ENCODE measurements at regions not wholly inside any gene's neighbourhood (a gene's known extent, or its start where the extent isn't known, plus 50 kb on each side); places are given as distances from the start of the nearest gene placed in this dataset.
"Not testable (repeated sequence)": the region's sequence is repeated elsewhere in the genome, so short reads cannot be mapped to it uniquely, and the experiment has no call there.

DNA sequence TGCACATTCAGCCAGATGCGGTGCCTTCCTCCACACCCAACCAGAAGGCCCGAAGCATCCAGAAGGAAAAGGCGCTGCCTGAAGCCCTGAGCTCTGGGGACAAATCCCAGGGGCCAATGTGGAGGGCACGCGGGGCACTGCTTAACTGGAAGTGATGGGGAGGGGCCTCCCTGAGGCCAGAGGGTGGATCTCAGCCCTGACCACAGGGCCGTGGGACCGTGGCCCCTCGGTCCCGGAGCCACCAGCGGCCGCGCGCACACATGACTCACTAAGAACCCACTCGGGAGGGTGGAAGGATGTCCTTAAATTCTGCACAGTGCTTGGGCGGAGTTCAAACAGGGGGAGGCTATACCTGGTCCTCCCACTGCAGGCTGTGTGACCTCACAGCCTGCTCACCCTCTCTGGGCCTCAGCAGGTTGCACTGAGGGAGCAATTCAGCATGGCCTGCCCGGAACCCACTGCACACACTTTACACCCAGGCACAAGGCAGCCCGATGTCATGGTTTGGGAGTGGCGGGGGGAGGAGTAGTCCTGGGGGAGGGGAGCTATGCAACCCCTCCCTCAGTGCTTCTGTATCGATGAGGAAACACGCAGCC is 89.5 kb downstream of the RFLNA start:
- no peak for DNase-seq (ENCODE audit: low read depth)

DNA sequence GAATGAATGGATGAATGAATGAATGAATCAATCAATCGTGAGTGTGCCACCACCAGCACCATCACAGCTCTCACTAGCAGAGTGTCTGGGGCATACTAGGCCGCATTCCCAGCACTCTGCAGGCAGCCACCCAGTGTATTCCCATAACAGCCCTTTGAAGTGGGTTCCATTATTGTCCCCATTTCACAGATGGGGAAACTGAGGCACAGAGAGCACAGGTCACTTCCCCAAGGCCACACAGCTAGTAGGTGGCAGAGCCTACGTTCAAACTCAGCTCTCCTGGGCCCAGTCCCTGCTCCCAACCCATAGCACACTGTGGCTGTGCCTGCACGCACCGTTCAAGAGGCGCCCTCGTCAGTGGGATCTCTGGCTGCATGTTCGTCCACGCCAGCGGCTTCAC is 88.1 kb downstream of the RFLNA start:
- no peak for DNase-seq (ENCODE audit: low read depth)

DNA sequence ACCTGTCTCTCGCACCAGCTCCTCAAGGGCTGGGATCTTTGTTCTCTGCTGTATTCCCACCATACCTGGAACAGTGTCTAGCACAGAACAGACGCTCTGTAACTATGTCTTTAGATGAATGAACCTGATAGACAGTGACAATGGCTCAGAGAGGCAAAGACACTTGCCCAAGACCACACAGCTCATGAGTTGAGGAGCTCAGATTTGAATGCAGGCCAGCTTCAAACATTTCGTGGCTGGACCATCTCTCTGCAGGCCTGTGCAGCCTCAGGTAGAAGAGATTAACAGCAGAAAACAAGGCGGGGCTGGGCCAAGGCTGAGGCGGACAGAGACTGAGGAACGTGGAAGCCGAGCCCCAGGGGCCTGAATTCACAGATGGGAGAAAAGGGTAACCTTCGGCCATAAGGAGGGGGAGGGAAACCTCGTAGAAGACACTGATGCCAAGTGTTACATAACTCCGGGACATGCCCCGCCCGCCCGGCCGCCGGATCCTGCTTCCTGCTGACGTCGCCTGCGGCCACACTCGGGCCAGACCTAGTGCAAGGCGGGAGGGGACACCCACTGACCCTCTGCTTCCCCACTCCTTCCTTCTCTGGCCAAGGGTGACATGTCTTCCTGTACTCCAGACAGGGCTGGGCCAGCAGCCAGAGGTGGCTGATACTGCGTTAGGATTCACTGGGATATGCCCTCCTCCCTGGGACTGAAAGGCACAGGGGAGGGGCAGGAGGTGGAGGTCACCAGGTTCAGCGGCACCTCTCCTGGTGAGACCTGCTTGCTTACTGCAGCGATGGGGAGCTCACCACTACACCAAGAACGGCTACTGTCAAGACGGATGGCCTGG is 86.8 kb downstream of the RFLNA start:
- DNase-seq (ENCODE audit: low read depth), result no peak

DNA sequence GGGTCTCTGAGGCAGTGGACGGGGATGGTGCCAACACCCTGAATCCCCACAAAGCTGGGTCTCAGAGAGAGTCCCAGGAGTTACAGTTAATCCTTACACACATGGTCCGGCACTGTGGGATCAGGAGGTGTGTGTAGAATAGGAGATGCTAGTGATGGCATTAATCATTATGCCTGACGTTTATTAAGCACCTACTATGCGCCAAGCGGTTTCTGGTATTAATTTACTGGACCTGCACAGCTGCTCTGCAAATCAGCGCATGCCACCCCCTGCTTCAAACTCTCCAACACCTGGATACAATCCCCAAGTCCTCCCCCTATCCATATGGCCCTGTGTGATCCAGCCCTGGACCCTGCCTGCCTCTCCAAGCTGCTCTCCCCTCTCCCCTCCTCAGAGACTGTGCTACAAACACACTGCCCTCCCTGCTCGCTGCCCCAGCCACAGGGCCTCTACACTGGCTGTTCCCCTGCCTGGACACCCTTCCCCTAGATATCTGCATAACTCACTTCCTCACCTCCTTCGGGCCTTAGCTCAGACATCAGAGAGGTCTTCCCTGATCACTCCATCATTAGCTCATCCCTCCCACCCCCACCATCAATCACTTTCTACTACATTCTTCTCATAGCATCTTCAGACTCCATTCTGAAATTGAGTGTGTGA is 86.0 kb downstream of the RFLNA start:
- no peak for DNase-seq (ENCODE audit: low read depth)

DNA sequence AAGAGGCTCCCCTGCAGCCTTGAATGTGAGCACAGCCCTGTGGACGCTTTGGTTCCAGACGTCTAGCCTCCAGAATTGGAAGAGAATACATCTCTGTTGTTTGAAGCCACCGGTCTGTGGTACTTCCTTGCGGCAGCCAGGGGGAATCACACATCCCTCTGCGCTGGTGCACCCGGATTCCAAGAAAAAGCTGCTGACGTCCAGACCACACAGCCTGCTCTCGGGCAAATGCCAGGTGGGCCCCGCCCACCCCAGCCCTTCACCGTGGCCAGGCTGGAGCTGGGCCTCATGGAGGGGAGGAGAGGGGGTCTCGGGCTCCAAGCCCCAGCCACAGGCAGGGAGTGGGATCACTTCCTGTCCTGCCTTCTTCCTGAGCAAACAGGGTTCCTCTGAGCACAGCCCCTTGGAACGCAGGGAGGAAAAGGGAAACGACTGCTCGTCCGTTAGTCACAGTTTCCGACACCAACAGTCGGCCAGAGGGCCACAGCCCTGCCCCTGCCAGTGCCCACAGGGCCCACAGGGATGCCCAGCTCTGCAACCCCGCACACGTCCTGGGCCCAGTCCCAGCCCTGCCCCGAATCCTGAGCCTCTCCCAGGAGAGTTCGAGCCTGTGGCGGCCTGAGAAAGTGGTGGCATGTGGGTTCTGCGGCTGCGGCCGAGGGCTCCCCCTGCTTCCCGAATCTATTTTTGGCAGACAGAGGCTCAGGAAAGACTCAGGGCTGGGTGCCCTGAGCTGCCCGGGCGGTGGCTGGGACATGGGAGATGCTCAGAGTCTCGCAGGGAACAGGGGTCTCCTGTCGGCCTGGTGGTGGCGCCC is 85.3 kb downstream of the RFLNA start:
- no peak for DNase-seq (ENCODE audit: low read depth)

DNA sequence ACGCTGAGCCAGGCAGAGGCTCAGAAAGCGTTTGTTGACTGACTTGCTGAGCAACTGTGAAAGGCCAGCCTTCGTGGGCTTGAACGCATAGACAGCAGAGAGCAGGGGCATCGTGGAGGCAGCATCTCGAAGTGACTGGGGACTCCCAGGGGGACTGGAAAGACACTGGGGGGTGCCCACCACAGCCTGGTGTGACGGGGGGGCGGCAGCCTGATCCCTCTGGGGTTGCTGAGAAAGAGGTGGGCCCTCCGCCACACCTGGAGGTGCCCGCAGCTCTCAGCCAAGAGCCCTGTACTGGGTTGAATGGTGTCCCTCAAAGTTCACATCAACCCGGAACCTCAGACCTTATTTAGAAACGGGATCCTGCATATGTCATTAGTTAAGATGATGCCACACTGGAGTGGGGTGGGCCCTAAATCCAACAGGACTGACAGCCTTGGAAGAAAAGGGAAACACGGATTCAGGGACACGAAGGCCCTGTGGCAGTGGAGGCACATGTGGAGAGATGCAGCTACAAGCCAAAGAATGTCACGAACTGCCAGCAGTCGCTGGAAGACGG is 84.6 kb downstream of the RFLNA start:
- DNase-seq (ENCODE audit: low read depth), result no peak

DNA sequence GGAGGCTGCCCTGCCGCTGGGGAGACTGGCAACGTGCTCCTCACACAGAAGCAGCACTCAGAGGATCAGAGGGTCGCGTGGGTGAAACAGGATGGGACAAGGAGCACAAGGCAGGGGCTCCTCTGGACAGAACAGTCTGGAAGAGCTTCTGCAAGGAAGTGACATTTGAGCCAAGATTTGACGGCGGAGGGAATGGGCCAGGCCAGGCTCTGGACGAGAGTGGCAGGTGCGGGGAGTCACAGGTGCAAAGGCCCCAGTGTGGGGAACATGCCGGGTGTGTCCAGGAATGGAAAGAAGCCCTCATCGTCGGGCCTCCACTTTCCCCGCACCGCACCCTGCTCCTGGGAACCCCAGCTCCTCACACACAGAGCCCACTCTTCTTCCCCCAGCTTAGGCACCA is 84.0 kb downstream of the RFLNA start:
- no peak for DNase-seq (ENCODE audit: low read depth)

DNA sequence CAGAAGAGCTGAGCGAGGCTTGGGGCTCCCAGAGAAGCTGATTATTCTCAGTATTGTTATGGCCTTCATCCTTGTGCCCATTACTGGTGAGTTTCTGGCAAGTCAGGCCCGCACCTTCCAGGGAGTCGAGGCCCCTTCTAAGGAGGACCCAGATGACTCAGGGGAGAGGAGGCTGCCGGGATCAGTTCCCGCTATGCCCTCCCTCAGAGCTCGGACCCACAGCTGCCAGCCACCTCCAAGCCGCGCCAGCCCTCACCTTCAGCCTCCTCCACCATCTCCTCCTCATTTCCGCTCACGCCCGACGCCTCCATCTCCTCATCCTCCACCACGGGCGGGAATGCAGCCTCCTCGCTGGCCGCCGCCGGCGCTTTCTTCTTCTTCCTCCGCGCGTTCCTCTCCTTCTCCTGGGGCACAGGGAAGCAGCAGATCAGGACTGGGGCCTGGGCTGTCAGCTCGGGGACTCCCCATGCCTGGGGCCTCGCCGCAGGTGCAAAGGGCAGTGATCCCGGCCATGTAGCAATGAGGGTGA is 83.2 kb downstream of the RFLNA start:
- no peak for DNase-seq (ENCODE audit: low read depth)

DNA sequence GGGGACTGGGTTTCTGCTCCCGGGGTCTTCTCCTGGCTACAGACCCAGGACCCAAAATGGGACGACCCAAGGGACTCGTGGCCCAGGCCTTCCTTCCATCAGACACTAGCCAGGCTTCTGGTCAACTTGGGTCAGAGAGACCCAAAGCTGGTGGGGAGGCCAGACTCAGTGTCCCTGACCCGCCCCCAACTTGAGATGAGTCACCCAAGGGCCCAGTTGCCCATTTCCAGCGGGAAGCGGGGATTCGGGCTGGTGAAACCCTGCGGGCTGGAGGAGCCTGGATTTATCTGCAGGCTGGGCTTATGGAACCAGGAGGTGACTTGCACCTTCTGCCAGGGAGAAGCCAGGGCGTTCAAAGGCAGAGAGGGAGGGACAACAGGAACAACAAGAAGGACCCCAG is 81.5 kb downstream of the RFLNA start:
- no peak for DNase-seq (ENCODE audit: low read depth)

DNA sequence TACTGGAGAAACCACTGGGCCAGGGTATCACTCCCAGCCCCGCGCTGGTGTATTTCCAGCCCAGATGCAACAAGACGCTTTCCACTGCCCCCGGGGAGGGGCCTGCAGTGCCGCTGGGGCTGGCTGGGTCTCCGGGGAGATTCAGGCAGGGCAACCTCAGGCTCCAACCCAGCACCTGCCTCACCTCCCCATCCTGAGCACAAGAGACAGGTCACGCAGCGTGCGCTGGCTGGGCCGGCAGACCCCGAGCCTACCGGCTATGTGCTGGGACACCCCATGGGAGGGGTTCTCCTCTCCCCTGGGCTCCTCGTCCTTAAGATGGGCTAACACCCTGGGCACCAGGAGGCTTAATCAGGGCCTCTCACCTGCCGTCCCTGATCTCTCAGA is 80.9 kb downstream of the RFLNA start:
- no peak for DNase-seq (ENCODE audit: low read depth)

DNA sequence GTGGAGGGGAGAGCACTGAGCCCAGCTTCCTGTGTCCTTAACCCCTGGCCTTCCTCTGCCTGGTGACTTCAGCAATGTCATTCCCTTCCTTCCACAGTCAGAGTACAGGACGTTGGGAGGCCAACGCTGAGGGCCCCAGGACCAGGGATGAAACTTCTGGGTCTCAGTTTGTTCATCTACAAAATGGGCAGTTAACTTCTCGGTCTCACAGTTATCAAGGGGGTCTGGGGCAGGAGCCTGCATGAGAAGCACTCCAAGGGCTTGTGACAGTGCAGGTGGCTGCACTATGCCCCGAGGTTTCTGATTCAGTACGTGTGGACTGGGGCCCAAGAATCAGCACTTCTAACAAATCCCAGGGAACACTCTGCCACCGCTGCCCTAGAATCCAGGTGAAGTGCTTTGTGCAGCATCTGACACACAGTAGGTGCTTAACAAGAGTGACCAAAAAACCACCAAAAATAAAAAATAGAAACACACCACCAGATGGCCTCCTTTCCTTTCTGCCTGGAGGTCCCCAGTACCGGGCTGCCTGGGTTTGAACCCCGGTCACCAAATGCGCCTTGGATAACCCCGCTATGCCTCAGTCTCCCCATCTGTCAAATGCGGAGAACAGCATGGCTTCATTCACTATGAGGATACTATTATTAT is 80.4 kb downstream of the RFLNA start:
- no peak for DNase-seq (ENCODE audit: low read depth)

DNA sequence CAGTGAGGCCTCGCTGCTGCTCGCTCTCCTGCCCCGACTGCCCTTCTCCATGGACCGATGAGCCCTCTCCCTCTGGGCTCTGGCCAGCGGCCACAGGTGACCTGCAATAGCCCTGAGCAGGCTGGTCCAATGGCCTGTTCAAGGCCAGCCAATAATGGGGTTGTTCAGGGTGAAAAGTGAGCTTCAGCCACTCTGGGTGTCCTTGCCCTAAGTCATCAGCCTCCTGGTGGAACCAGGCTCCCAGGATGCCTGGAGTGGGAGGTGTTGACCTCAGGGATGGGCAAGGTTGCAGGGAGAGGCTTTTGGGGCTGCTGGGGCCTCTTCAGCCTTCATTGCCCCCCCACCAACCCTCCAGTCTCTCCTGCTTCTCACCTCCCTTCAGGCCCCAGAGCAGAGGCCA is 79.7 kb downstream of the RFLNA start:
- no peak for DNase-seq (ENCODE audit: low read depth)

DNA sequence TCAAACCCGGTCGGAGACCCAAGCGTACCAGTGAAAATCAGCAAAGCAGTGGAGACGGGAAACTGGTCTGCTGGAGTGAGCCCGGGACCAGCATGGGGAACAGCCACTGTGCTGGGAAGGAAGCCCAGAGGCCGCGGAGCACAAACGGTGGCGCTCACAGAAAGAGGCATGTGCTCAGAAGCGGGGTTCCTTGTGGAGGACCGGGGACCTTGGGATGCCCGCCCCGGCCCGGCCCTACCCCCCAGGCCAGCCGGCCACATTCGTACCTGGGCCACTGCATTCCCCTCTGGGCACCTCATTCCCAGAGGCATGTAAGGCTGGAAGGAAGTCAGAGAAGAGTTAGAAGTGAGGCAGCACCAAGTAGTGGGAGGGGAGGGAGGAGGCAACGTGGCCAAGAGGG is 79.3 kb downstream of the RFLNA start:
- DNase-seq (ENCODE audit: low read depth), result no peak

DNA sequence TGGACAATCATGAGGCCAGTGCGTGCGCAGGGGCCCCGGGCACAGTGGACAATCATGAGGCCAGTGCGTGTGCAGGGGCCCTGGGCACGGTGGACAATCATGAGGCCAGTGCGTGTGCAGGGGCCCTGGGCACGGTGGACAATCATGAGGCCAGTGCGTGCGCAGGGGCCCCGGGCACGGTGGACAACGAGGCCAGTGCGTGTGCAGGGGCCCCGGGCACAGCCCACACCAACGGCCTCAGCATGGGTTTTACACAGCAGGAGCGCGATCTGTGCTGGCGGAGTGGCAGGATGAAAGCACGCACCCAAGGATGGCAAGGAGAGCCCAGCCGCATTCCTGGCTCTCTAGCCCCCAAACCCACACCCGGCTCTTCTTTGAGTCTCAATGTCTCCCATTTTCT is 78.8 kb downstream of the RFLNA start:
- DNase-seq (ENCODE audit: low read depth), result not testable (repeated sequence)

DNA sequence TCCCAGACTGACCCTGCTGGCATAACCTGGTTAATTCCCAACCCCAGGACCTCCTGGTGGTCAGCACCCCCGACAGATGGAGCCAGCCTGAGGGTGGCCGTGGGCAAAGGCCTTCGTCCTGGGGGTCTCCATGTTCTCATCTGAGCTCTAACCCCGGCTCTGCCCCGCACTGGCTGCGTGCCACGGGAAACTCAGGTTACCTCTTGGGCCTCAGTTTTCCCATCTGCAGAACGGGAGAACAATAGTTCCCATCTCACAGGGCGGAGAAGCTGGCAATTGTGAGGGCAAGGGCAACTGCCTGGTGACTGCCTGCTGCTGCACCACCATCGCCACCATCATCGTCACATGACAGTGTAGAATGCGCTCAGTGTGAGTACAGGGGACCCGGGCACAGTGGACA is 77.9 kb downstream of the RFLNA start:
- DNase-seq (ENCODE audit: low read depth), result no peak

DNA sequence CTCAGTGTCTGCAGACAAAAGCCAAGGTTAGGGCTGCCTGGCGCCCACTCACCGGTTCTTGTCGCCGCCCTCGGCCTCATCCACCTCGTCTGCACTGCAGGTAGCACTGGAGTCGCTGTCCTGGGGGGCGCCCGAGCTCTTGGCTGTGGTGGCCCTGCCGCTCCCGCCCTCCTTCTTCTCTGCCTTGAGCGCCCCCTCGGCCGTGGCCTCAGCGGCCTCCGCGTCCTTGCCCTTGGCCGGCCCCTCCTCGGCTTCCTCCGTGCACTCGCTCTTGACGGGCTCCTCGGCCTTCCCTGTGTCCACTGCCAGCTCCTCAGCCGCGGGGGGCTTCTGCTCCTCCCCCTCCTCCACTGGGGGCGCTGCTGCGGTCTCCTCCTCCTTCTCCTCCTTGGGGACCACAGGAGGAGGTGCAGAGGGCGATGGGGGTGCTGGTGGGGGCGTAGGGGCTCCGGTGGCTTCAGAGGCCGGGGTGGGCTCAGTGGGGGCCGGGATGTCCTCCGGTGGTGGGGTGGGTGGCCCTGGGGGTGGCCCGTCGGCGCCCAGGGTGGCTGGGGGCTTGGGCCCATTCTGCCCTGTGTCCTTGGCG is 77.2 kb downstream of the RFLNA start:
- DNase-seq (ENCODE audit: low read depth), result no peak

DNA sequence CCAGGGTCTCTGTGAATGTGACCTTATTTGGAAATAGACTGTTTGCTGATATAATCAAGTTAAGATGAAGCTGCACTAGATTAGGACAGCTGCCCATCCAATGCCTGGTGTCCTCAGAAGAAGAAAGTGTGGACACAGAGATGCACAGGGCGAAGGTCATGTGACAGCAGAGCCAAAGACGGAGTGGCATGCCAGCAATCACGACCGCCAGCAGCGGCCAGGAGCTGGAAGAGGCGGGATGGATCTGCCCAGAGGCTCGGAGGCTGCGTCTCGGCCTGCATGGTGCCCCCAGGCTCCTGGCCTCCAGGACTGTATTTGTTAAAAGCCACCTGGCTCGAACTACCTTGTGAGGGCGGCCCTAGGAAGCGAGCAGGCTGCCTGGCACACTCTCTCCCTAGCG is 76.5 kb downstream of the RFLNA start:
- no peak for DNase-seq (ENCODE audit: low read depth)

DNA sequence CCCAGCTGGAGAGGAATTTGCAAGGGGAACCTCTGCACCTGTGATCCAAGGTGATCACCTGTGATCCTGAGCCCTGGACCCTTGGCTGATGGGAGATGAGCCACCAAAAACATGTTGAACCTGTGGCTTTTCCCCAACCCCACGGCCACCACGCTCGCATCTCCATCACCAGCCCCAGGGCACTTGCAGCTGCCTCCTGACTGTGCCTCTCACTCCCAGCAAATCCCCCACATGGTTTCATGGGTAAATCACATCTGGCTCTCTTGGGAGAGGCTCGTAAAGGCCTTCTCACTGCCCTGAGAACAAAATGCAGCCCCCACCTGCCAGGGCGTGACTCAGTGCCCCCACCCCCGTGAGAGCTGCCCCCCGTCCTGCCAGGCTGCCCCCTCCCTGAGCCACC is 76.0 kb downstream of the RFLNA start:
- no peak for DNase-seq (ENCODE audit: low read depth)

DNA sequence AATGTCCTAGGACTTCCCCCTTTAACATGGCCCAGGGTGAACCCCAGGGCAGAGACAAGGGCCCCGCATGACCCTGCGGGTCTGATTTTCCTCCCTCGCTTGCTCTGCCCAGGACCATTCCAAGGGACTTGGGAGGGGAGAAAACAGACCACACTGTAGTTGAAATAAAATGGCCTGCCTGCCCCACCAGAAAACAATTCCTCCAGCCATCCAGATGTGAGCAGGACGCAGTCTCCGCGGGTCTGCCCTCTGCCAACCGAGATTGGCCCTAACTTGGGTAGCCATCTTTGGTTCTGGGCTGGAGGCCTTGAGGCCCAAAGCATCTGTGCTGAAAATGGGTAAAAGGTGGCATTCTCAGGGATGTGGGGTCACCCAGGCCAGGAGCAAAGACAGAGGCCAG is 75.5 kb downstream of the RFLNA start:
- no peak for DNase-seq (ENCODE audit: low read depth)

DNA sequence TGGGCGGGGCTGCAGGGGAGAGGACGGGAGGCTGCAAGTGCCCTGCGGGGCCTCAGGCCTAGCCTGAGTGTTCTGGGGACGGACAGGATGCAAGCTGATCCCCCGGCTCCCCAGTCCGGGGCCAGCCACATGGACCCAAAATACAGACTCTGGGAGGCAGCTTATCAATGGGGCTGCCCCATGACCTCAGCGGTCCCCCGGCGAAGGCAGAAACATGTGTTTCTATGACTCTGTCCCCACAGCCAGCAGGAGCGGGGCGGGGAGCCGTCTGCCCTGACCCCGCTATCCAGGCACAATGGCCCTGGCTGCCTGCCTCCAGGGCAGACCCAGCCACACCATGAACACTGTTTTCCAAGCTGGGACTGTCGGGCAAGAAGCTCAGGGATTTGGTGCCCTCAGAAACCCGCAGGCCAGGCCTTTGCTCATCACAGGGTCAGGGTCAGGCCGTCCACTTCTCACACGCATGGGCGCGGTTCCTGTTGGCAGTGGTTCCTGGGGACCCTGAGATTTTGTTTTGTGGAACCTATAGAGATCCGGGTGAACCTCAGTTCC is 75.0 kb downstream of the RFLNA start:
- DNase-seq (ENCODE audit: low read depth), result no peak

Data from stimulated activated CD8-positive, alpha-beta memory T cell treated with anti-CD3 and anti-CD28 coated beads, Interleukin-7, amount 100 ng/mL, for 24 hours (primary cell).